ENCODE measurements at regions not wholly inside any gene's neighbourhood (a gene's known extent, or its start where the extent isn't known, plus 50 kb on each side); places are given as distances from the start of the nearest gene placed in this dataset.

GRCh38 chr3:3735919-3736318 lies 63.3 kb upstream of the LRRN1 start:
- DNase-seq (ENCODE audit: low read depth, low spot score), result no peak
- in situ Hi-C loops (cut with HindIII; ENCODE audit: low sequenced_read_pairs), result no loop called here
- TF ChIP-seq CTCF (IDR thresholded peaks at IDR 0.05; ENCODE audit: low read depth, low read length), result no peak
- H3K4me3 ChIP-seq (ENCODE audit: low read depth, low read length), result no peak overlapping the region

GRCh38 chr3:3734881-3735280 lies 64.3 kb upstream of the LRRN1 start:
- in situ Hi-C loops (cut with HindIII; ENCODE audit: low sequenced_read_pairs), result no loop called here
- no peak overlapping the region for H3K4me3 ChIP-seq (ENCODE audit: low read depth, low read length)
- TF ChIP-seq CTCF (IDR thresholded peaks at IDR 0.05; ENCODE audit: low read depth, low read length), result no peak
- DNase-seq (ENCODE audit: low read depth, low spot score), result no peak

GRCh38 chr3:3729261-3729660 lies 70.0 kb upstream of the LRRN1 start:
- no peak for TF ChIP-seq CTCF (IDR thresholded peaks at IDR 0.05; ENCODE audit: low read depth, low read length)
- no peak for DNase-seq (ENCODE audit: low read depth, low spot score)
- in situ Hi-C loops (cut with HindIII; ENCODE audit: low sequenced_read_pairs), result no loop called here

GRCh38 chr3:3726549-3726948 lies 72.7 kb upstream of the LRRN1 start:
- TF ChIP-seq CTCF (IDR thresholded peaks at IDR 0.05; ENCODE audit: low read depth, low read length), result no peak
- in situ Hi-C loops (cut with HindIII; ENCODE audit: low sequenced_read_pairs), result no loop called here
- H3K4me3 ChIP-seq (ENCODE audit: low read depth, low read length), result no peak overlapping the region
- no peak for DNase-seq (ENCODE audit: low read depth, low spot score)

More at GRCh38 chr3:3729261-3729660, 70.0 kb upstream of the LRRN1 start:
- no peak overlapping the region for H3K4me3 ChIP-seq (ENCODE audit: low read depth, low read length)

GRCh38 chr3:3714572-3714971 lies 84.7 kb upstream of the LRRN1 start:
- H3K4me3 ChIP-seq (ENCODE audit: low read depth, low read length), result no peak overlapping the region
- no peak for TF ChIP-seq CTCF (IDR thresholded peaks at IDR 0.05; ENCODE audit: low read depth, low read length)
- in situ Hi-C loops (cut with HindIII; ENCODE audit: low sequenced_read_pairs), result no loop called here
- no peak for DNase-seq (ENCODE audit: low read depth, low spot score)

- no peak for TF ChIP-seq CTCF (IDR thresholded peaks at IDR 0.05; ENCODE audit: low read depth, low read length)
- no peak for DNase-seq (ENCODE audit: low read depth, low spot score)
- no peak overlapping the region for H3K4me3 ChIP-seq (ENCODE audit: low read depth, low read length)
- in situ Hi-C loops (cut with HindIII; ENCODE audit: low sequenced_read_pairs), result no loop called here
Observed at GRCh38 chr3:3712971-3713370, 86.3 kb upstream of the LRRN1 start.

GRCh38 chr3:3708769-3709115 lies 90.5 kb upstream of the LRRN1 start:
- in situ Hi-C loops (cut with HindIII; ENCODE audit: low sequenced_read_pairs), result no loop called here

More at GRCh38 chr3:3708769-3709115, 90.5 kb upstream of the LRRN1 start:
- DNase-seq (ENCODE audit: low read depth, low spot score), result no peak
- H3K4me3 ChIP-seq (ENCODE audit: low read depth, low read length), result no peak overlapping the region
- no peak for TF ChIP-seq CTCF (IDR thresholded peaks at IDR 0.05; ENCODE audit: low read depth, low read length)
